Osteocyte (in vitro differentiated cells): ENCODE measurements at regions not wholly inside any gene's neighbourhood (a gene's known extent, or its start where the extent isn't known, plus 50 kb on each side); places are given as distances from the start of the nearest gene placed in this dataset.

Experiments used
- DNase-seq: peaks from one replicate; pipeline ENCODE4 v3.0.0; 2021; ENCODE audit warnings: mixed read lengths; ENCODE audit not compliant: unreplicated experiment; ENCODE audit errors: extremely low spot score
- H3K27ac Mint-ChIP-seq: one replicate; pipeline ENCODE4 v1.8.0; 2021; ENCODE audit warnings: mild to moderate bottlenecking, mixed read lengths; ENCODE audit not compliant: unreplicated experiment
- H3K27me3 Mint-ChIP-seq: one replicate; pipeline ENCODE4 v1.8.0; 2021; ENCODE audit warnings: mixed read lengths; ENCODE audit not compliant: unreplicated experiment
- H3K36me3 Mint-ChIP-seq: one replicate; pipeline ENCODE4 v1.8.0; 2021; ENCODE audit warnings: mixed read lengths; ENCODE audit not compliant: unreplicated experiment
- H3K4me1 Mint-ChIP-seq: one replicate; pipeline ENCODE4 v1.8.0; 2021; ENCODE audit warnings: mixed read lengths; ENCODE audit not compliant: unreplicated experiment
- H3K4me3 Mint-ChIP-seq: one replicate; pipeline ENCODE4 v1.8.0; 2021; ENCODE audit warnings: mild to moderate bottlenecking, moderate library complexity, mixed read lengths; ENCODE audit not compliant: unreplicated experiment
- H3K9me3 Mint-ChIP-seq: one replicate; pipeline ENCODE4 v1.8.0; 2021; ENCODE audit warnings: mixed read lengths; ENCODE audit not compliant: unreplicated experiment
- TF ChIP-seq, protein P1 (sequence below): fragments of 200-600 bp; sonication (generic); IDR thresholded peaks from 2 replicates; pipeline ENCODE4 v1.5.0; 2021; ENCODE audit warnings: antibody characterized with exemption, mild to moderate bottlenecking, moderate library complexity

DNA sequence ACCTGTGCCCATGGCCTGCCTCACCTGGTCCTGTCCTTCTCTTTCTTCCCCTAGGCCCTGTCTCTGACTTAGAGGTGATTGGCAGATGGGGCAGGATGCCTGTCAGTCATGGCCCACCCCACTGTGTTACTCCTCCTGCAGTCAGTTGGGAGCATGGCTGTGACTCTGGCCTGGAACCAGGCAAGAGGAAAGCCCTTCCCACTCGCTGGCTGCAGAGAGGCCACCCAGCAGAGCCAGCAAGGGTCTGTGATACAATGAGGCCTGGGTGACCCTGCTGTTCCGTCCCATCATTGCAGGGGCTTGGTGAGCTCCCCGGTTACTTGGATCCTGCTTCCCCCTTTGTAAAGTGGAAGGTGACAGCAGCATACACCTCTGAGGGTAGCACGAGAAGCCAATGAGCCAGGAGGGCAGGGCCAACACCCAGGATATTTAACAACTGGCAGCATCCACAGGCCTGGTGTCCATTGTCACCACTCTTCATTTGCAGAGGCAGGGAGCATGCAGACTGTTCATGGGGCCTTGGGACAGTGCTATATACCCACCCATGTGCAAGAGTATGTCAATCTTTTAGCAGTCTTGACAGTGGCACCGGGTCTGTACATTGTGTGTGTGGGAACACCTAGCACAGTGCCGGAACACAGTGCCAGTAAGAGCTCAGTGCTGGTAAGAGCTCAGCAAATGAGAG, 191.0 kb upstream of the C1orf174 start:
- peaks cover 25% of the 10 kb centered on the region for H3K9me3 Mint-ChIP-seq
- H3K36me3 Mint-ChIP-seq: peaks cover 2% of the 10 kb centered on the region
- H3K4me3 Mint-ChIP-seq: no peak overlapping the region
- H3K4me1 Mint-ChIP-seq: no peaks in the 10 kb centered on the region
- H3K27ac Mint-ChIP-seq: no peak overlapping the region
- TF ChIP-seq, protein P1, sequence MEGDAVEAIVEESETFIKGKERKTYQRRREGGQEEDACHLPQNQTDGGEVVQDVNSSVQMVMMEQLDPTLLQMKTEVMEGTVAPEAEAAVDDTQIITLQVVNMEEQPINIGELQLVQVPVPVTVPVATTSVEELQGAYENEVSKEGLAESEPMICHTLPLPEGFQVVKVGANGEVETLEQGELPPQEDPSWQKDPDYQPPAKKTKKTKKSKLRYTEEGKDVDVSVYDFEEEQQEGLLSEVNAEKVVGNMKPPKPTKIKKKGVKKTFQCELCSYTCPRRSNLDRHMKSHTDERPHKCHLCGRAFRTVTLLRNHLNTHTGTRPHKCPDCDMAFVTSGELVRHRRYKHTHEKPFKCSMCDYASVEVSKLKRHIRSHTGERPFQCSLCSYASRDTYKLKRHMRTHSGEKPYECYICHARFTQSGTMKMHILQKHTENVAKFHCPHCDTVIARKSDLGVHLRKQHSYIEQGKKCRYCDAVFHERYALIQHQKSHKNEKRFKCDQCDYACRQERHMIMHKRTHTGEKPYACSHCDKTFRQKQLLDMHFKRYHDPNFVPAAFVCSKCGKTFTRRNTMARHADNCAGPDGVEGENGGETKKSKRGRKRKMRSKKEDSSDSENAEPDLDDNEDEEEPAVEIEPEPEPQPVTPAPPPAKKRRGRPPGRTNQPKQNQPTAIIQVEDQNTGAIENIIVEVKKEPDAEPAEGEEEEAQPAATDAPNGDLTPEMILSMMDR: no peak
- H3K27me3 Mint-ChIP-seq: no peaks in the 10 kb centered on the region
- DNase-seq: no peak

DNA sequence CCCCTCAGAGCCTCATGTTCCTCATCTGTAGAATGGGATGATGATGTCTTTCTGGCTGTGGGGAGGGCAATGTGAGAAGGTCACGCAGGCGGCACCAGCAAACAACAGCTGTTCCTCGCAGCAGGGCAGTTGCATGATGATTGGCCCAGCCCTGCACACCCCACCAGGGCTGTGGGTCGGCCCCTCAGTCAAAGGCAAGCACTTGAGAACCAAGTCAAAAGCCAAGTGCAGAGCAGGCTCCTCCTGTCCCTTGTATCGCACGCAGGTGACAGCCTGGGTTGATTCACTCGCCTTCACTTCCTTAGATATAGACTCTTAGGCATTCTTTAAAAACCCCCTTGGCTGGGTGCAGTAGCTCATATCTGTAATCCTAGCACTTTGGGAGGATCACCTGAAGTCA, 191.9 kb upstream of the C1orf174 start:
- DNase-seq: no peak
- Mint-ChIP-seq H3K4me1 (no peaks in the 10 kb centered on the region), H3K27me3 (no peaks in the 10 kb centered on the region), H3K4me3 (no peak overlapping the region), H3K36me3 (peaks cover 2% of the 10 kb centered on the region), H3K27ac (no peak overlapping the region), H3K9me3 (peaks cover 27% of the 10 kb centered on the region)
- TF ChIP-seq, protein P1: no peak

DNA sequence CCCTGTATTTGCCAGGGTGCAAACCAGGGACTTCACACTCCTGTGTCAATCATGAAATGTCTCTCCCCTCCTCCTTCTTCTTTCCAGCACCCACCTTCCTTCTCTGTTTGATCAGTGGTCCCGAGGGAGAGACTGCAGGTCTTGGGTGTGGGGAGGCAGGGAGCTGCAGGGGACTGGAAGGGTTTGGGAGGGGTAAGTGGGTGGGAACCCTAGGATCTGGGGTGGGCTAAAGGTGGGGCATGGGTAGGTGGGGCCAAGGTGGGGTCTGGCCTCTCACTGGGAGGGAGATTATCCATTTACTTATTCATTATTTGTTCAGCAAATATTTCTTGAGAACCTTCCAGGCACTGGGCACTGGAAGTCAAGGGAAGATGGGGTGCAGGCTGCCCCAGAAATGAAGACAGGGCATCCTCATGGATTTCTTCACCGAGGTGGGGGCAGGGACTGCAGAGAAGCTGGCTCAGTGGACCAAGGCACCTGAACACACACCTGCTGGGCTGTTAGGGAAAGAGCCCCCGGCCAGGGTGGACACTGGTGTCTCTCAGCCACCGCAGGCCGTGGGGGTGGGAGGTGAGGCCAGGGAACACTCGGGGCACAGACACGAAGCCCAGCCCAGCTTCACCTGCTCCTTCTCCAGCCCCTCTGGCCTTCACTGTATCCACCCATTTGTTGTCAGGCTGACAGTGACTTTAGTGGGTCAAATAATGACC, 193.9 kb upstream of the C1orf174 start:
- no peak overlapping the region for H3K4me3 Mint-ChIP-seq
- H3K27me3 Mint-ChIP-seq: no peaks in the 10 kb centered on the region
- H3K4me1 Mint-ChIP-seq: no peaks in the 10 kb centered on the region
- peaks cover 2% of the 10 kb centered on the region for H3K36me3 Mint-ChIP-seq
- H3K27ac Mint-ChIP-seq: no peak overlapping the region
- no peak for DNase-seq
- TF ChIP-seq, protein P1: no peak
- peaks cover 33% of the 10 kb centered on the region for H3K9me3 Mint-ChIP-seq

GRCh38 chr1:4095433-4095971, 195.4 kb upstream of the C1orf174 start:
- no peaks in the 10 kb centered on the region for H3K4me1 Mint-ChIP-seq
- TF ChIP-seq, protein P1: no peak
- H3K9me3 Mint-ChIP-seq: peaks cover 30% of the 10 kb centered on the region
- H3K27ac Mint-ChIP-seq: no peak overlapping the region
- H3K27me3 Mint-ChIP-seq: no peaks in the 10 kb centered on the region
- DNase-seq: no peak
- peaks cover 2% of the 10 kb centered on the region for H3K36me3 Mint-ChIP-seq
- no peak overlapping the region for H3K4me3 Mint-ChIP-seq

- peaks cover 24% of the 10 kb centered on the region for H3K9me3 Mint-ChIP-seq
- no peak overlapping the region for H3K27ac Mint-ChIP-seq
- H3K4me3 Mint-ChIP-seq: no peak overlapping the region
- H3K36me3 Mint-ChIP-seq: no peaks in the 10 kb centered on the region
- DNase-seq: no peak
- TF ChIP-seq, protein P1: no peak
- H3K27me3 Mint-ChIP-seq: no peaks in the 10 kb centered on the region
- H3K4me1 Mint-ChIP-seq: no peaks in the 10 kb centered on the region
Observed at GRCh38 chr1:4101459-4102161, 201.5 kb upstream of the C1orf174 start.
